RWPE1 (cell line): ENCODE measurements at regions not wholly inside any gene's neighbourhood (a gene's known extent, or its start where the extent isn't known, plus 50 kb on each side); places are given as distances from the start of the nearest gene placed in this dataset.
A peak's percentile ranks its signal among the peaks of the same experiment; 100 is the strongest.

Source experiments
- CTCF ChIA-PET: fragments of 350-600 bp; sonication (Branson Sonifier 250); formaldehyde crosslinking; extraction: SDS; loops from one replicate; lab custom pipeline; 2021; lab: Yijun Ruan, JAX
- POLR2A ChIA-PET: fragments of 400-600 bp; formaldehyde crosslinking; extraction: SDS; loops from one replicate; lab custom pipeline; 2020; ENCODE audit warnings: antibody characterized with exemption; ENCODE audit not compliant: low non-redundant PET; lab: Yijun Ruan, JAX
- DNase-seq: peaks from one replicate; pipeline ENCODE4 v3.0.0; 2012; ENCODE audit warnings: low spot score
- H3K27ac ChIP-seq: fragments of 450-650 bp; 2 replicates; pipeline ENCODE4 v1.5.1; 2017
- CTCF ChIP-seq: fragments of 450-650 bp; conservative IDR thresholded peaks from 2 replicates; pipeline ENCODE4 v1.5.1; 2017; ENCODE audit warnings: low read depth, mild to moderate bottlenecking

- DNase-seq, result no peak
- H3K27ac ChIP-seq, result peak overlapping the region; percentile 91
- ChIA-PET CTCF (interaction anchor here (0.7 to 1.5 kb wide), 4 partner anchors 13 to 120 kb away, joined by 3 to 6 read pairs (median 4); no protein-coding TSS in a partner anchor), POLR2A (interaction anchor here (0.6 to 1.0 kb wide), 4 partner anchors 13 to 121 kb away, joined by 3 to 8 read pairs (median 3); no protein-coding TSS in a partner anchor)
- no peak for TF ChIP-seq CTCF
Measured at GRCh38 chr20:50308166-50308512, 117.5 kb downstream of the CEBPB start.

- ChIA-PET POLR2A (interaction anchor here (0.5 to 1.0 kb wide), 5 partner anchors 13 to 121 kb away, joined by 3 to 9 read pairs (median 3); no protein-coding TSS in a partner anchor), CTCF (interaction anchor here (0.7 to 1.5 kb wide), 4 partner anchors 13 to 120 kb away, joined by 3 to 6 read pairs (median 4); no protein-coding TSS in a partner anchor)
- peak; percentile 98 for DNase-seq
- no peak; the same call in 1 of the 2 replicates for TF ChIP-seq CTCF
- H3K27ac ChIP-seq, result peak overlapping the region; percentile 91
Measured at GRCh38 chr20:50308513-50309279, 118.1 kb downstream of the CEBPB start.

- POLR2A ChIA-PET, result interaction anchor here (0.5 to 1.0 kb wide), 2 partner anchors 12 to 122 kb away, joined by 3 to 9 read pairs; no protein-coding TSS in a partner anchor
- no peak for DNase-seq
- TF ChIP-seq CTCF, result no peak
- H3K27ac ChIP-seq, result peak overlapping the region; percentile 91
- CTCF ChIA-PET, result interaction anchor here (1.0 to 1.5 kb wide), 2 partner anchors 12 to 17 kb away, joined by 3 to 6 read pairs; no protein-coding TSS in a partner anchor
Measured at GRCh38 chr20:50309280-50309763, 118.7 kb downstream of the CEBPB start.

GRCh38 chr20:50309764-50310672 lies 119.4 kb downstream of the CEBPB start:
- CTCF ChIA-PET, result interaction anchor here (0.6 kb wide), 2 partner anchors 43 to 182 kb away, joined by 3 to 4 read pairs; no protein-coding TSS in a partner anchor

GRCh38 chr20:50310673-50311051 lies 120.0 kb downstream of the CEBPB start:
- DNase-seq, result no peak
- TF ChIP-seq CTCF, result no peak
- H3K27ac ChIP-seq, result peak overlapping the region; percentile 91
- CTCF ChIA-PET, result no interaction called here
- POLR2A ChIA-PET, result no interaction called here

More at GRCh38 chr20:50309764-50310672, 119.4 kb downstream of the CEBPB start:
- no peak for TF ChIP-seq CTCF
- POLR2A ChIA-PET, result interaction anchor here (1.0 kb wide), 1 partner anchor 11 kb away, joined by 3 read pairs; no protein-coding TSS in a partner anchor
- DNase-seq, result no peak
- H3K27ac ChIP-seq, result peak overlapping the region; percentile 91
